ENCODE measurements at regions not wholly inside any gene's neighbourhood (a gene's known extent, or its start where the extent isn't known, plus 50 kb on each side); places are given as distances from the start of the nearest gene placed in this dataset.

DNA sequence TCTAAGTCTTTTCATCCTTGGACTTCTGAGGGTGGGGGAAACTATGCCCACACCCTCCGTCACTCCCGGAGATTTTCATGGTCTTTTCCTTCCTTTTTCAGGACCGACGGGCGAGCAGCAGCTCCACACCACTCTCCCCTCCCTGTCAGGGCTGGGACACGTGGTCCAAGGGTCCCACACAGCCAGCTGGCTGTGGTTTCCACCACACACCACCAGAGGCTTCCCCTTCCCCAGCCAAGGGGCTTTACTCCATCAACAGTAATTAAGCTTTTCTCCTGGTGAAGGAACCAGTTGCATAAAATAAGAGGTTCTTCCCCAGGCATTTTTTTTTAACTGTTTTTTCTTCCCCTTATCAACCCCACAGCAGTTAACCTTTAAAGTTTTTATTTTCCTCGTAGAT is 453.9 kb downstream of the GPAT3 start:
- Histone ChIP-seq H3K27me3 (no peaks in the 10 kb centered on the region), H3K4me1 (no peaks in the 10 kb centered on the region), H3K36me3 (no peaks in the 10 kb centered on the region), H3K9me3 (peaks cover 0 to 7% (median 0%) of the 10 kb centered on the region in 4 donors), H3K4me3 (no peak overlapping the region), H3K27ac (no peak overlapping the region)
- WGBS, 2 donors = 61 to 74% methylated on average over 7 of the region's 7 CpGs
- TF ChIP-seq EP300 (IDR thresholded peaks at IDR 0.05) (no peak), POLR2A (IDR thresholded peaks at IDR 0.05) (no peak)
- TF ChIP-seq, protein P1, sequence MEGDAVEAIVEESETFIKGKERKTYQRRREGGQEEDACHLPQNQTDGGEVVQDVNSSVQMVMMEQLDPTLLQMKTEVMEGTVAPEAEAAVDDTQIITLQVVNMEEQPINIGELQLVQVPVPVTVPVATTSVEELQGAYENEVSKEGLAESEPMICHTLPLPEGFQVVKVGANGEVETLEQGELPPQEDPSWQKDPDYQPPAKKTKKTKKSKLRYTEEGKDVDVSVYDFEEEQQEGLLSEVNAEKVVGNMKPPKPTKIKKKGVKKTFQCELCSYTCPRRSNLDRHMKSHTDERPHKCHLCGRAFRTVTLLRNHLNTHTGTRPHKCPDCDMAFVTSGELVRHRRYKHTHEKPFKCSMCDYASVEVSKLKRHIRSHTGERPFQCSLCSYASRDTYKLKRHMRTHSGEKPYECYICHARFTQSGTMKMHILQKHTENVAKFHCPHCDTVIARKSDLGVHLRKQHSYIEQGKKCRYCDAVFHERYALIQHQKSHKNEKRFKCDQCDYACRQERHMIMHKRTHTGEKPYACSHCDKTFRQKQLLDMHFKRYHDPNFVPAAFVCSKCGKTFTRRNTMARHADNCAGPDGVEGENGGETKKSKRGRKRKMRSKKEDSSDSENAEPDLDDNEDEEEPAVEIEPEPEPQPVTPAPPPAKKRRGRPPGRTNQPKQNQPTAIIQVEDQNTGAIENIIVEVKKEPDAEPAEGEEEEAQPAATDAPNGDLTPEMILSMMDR (IDR thresholded peaks at IDR 0.05) = no peak
- DNase-seq (ENCODE audit: low spot score in 2 of 2) = no peak

GRCh38 chr4:83981156-83981555 is 445.2 kb downstream of the GPAT3 start:
- WGBS, 2 donors = 88 to 94% methylated on average over 4 of the region's 4 CpGs
- no peaks in the 10 kb centered on the region for H3K36me3 ChIP-seq
- H3K27ac ChIP-seq = no peak overlapping the region
- H3K4me3 ChIP-seq = no peak overlapping the region
- TF ChIP-seq, protein P1 (IDR thresholded peaks at IDR 0.05) = no peak
- TF ChIP-seq EP300 (IDR thresholded peaks at IDR 0.05) (no peak), POLR2A (IDR thresholded peaks at IDR 0.05) (no peak)
- H3K27me3 ChIP-seq = no peaks in the 10 kb centered on the region
- no peak for DNase-seq (ENCODE audit: low spot score in 2 of 2)
- H3K9me3 ChIP-seq = no peaks in the 10 kb centered on the region
- H3K4me1 ChIP-seq = no peaks in the 10 kb centered on the region

- WGBS, 2 donors = 85 to 89% methylated on average over 3 of the region's 3 CpGs
- H3K36me3 ChIP-seq = no peaks in the 10 kb centered on the region
- H3K27ac ChIP-seq = no peak overlapping the region
- TF ChIP-seq EP300 (IDR thresholded peaks at IDR 0.05) (no peak), POLR2A (IDR thresholded peaks at IDR 0.05) (no peak)
- TF ChIP-seq, protein P1 (IDR thresholded peaks at IDR 0.05) = no peak
- no peak overlapping the region for H3K4me3 ChIP-seq
- no peak for DNase-seq (ENCODE audit: low spot score in 2 of 2)
- H3K4me1 ChIP-seq = no peaks in the 10 kb centered on the region
- no peaks in the 10 kb centered on the region for H3K9me3 ChIP-seq
- no peaks in the 10 kb centered on the region for H3K27me3 ChIP-seq
These were observed 443.9 kb downstream of the GPAT3 start for GRCh38 chr4:83979773-83980172.

DNA sequence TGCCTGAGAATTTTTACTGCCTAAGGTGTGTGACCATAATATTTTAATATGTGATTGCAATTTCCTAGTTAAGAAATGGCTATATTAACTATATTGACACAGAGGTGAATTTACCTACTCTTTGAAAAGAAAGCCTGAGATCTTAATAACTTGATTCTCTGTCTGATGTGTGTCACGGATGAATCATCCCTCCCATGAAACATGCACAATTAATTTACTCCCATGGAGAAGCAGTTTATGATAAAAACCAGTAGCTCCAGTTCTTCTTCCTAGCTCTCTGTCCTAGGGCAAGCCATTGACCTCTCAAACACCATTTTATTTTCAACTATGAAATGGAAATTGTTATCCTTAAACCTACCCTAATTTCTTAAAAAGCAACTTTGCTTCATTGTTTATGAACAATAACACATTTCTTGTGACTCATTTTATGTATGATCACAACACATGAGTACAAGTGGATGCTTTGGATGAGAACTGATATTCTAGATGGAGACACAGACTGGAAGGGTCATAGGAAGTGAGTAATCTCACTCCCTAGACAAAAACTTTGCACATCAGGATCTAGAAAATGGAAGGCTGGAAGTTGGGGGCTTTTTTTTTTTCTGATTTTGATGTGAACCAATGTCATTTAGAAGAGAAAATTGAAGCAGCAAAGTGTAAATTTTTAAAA is 438.3 kb downstream of the GPAT3 start:
- WGBS, 2 donors = 85 to 89% methylated on average over 1 of the region's 1 CpG
- Histone ChIP-seq H3K27ac (no peak overlapping the region), H3K27me3 (no peaks in the 10 kb centered on the region), H3K9me3 (no peaks in the 10 kb centered on the region), H3K4me1 (no peaks in the 10 kb centered on the region), H3K4me3 (no peak overlapping the region), H3K36me3 (no peaks in the 10 kb centered on the region)
- DNase-seq (ENCODE audit: low spot score in 2 of 2) = no peak
- TF ChIP-seq EP300 (IDR thresholded peaks at IDR 0.05) (no peak), POLR2A (IDR thresholded peaks at IDR 0.05) (no peak)
- TF ChIP-seq, protein P1 (IDR thresholded peaks at IDR 0.05) = no peak

GRCh38 chr4:83964996-83965541 is 429.2 kb downstream of the GPAT3 start:
- no peaks in the 10 kb centered on the region for H3K36me3 ChIP-seq
- H3K4me3 ChIP-seq = no peak overlapping the region
- TF ChIP-seq, protein P1 (IDR thresholded peaks at IDR 0.05) = no peak
- TF ChIP-seq POLR2A (IDR thresholded peaks at IDR 0.05) (no peak), EP300 (IDR thresholded peaks at IDR 0.05) (no peak)
- no peaks in the 10 kb centered on the region for H3K27me3 ChIP-seq
- DNase-seq (ENCODE audit: low spot score in 2 of 2) = no peak
- no peaks in the 10 kb centered on the region for H3K4me1 ChIP-seq
- no peak overlapping the region for H3K27ac ChIP-seq
- 85 to 87% methylated on average over 3 of the region's 3 CpGs for WGBS, 2 donors
- no peaks in the 10 kb centered on the region for H3K9me3 ChIP-seq

Data from tibial nerve (tissue), 4 donors.